ENCODE measurements at regions not wholly inside any gene's neighbourhood (a gene's known extent, or its start where the extent isn't known, plus 50 kb on each side); places are given as distances from the start of the nearest gene placed in this dataset.

- DNase-seq (ENCODE audit: low read depth, low spot score) = no peak
- CTCF ChIA-PET = interaction anchor here (0.6 to 5.2 kb wide), 23 partner anchors 8 to 1737 kb away, joined by 3 to 106 read pairs (median 6); no protein-coding TSS in a partner anchor
- no peak overlapping the region for H3K4me3 ChIP-seq (ENCODE audit: low read depth, low read length)
- POLR2A ChIA-PET = no interaction called here
- TF ChIP-seq CTCF (IDR thresholded peaks at IDR 0.05; ENCODE audit: insufficient read depth, low read length, missing control alignments) = no peak
Measured at GRCh38 chr7:15016766-15017165, 114.2 kb upstream of the DGKB start.

- CTCF ChIA-PET = interaction anchor here (0.6 to 5.2 kb wide), 31 partner anchors 9 to 1736 kb away, joined by 3 to 106 read pairs (median 5); partner anchors contain the start of gene DGKB
- POLR2A ChIA-PET = no interaction called here
- DNase-seq (ENCODE audit: low read depth, low spot score) = no peak
- no peak for TF ChIP-seq CTCF (IDR thresholded peaks at IDR 0.05; ENCODE audit: insufficient read depth, low read length, missing control alignments)
- no peak overlapping the region for H3K4me3 ChIP-seq (ENCODE audit: low read depth, low read length)
Measured at GRCh38 chr7:15016315-15016667, 113.7 kb upstream of the DGKB start.

GRCh38 chr7:15015545-15016314, 113.2 kb upstream of the DGKB start:
- CTCF ChIA-PET = interaction anchor here (0.7 to 5.2 kb wide), 32 partner anchors 8 to 1736 kb away, joined by 3 to 106 read pairs (median 5); partner anchors contain the start of gene DGKB

GRCh38 chr7:15012135-15012534, 109.6 kb upstream of the DGKB start:
- no peak overlapping the region for H3K4me3 ChIP-seq (ENCODE audit: low read depth, low read length)
- CTCF ChIA-PET = interaction anchor here (1.5 to 5.2 kb wide), 2 partner anchors 292 to 294 kb away, joined by 3 to 106 read pairs; no protein-coding TSS in a partner anchor
- DNase-seq (ENCODE audit: low read depth, low spot score) = no peak
- POLR2A ChIA-PET = no interaction called here
- TF ChIP-seq CTCF (IDR thresholded peaks at IDR 0.05; ENCODE audit: insufficient read depth, low read length, missing control alignments) = no peak

More at GRCh38 chr7:15015545-15016314, 113.2 kb upstream of the DGKB start:
- DNase-seq (ENCODE audit: low read depth, low spot score) = no peak
- POLR2A ChIA-PET = no interaction called here
- H3K4me3 ChIP-seq (ENCODE audit: low read depth, low read length) = peak overlapping the region; percentile 21
- peak; percentile 42 for TF ChIP-seq CTCF (IDR thresholded peaks at IDR 0.05; ENCODE audit: insufficient read depth, low read length, missing control alignments)

GRCh38 chr7:15011289-15011688, 108.7 kb upstream of the DGKB start:
- no peak for TF ChIP-seq CTCF (IDR thresholded peaks at IDR 0.05; ENCODE audit: insufficient read depth, low read length, missing control alignments)

GRCh38 chr7:15007507-15007906, 105.0 kb upstream of the DGKB start:
- TF ChIP-seq CTCF (IDR thresholded peaks at IDR 0.05; ENCODE audit: insufficient read depth, low read length, missing control alignments) = peak; percentile 21
- POLR2A ChIA-PET = no interaction called here
- H3K4me3 ChIP-seq (ENCODE audit: low read depth, low read length) = no peak overlapping the region
- CTCF ChIA-PET = interaction anchor here (0.7 to 2.6 kb wide), 3 partner anchors 8 to 290 kb away, joined by 4 to 11 read pairs (median 5); no protein-coding TSS in a partner anchor
- no peak for DNase-seq (ENCODE audit: low read depth, low spot score)

More at GRCh38 chr7:15011289-15011688, 108.7 kb upstream of the DGKB start:
- ChIA-PET POLR2A (no interaction called here), CTCF (interaction anchor here (1.5 kb wide), 1 partner anchor 294 kb away, joined by 3 read pairs; no protein-coding TSS in a partner anchor)
- no peak for DNase-seq (ENCODE audit: low read depth, low spot score)
- no peak overlapping the region for H3K4me3 ChIP-seq (ENCODE audit: low read depth, low read length)
